ENCODE measurements at regions not wholly inside any gene's neighbourhood (a gene's known extent, or its start where the extent isn't known, plus 50 kb on each side); places are given as distances from the start of the nearest gene placed in this dataset.

DNA sequence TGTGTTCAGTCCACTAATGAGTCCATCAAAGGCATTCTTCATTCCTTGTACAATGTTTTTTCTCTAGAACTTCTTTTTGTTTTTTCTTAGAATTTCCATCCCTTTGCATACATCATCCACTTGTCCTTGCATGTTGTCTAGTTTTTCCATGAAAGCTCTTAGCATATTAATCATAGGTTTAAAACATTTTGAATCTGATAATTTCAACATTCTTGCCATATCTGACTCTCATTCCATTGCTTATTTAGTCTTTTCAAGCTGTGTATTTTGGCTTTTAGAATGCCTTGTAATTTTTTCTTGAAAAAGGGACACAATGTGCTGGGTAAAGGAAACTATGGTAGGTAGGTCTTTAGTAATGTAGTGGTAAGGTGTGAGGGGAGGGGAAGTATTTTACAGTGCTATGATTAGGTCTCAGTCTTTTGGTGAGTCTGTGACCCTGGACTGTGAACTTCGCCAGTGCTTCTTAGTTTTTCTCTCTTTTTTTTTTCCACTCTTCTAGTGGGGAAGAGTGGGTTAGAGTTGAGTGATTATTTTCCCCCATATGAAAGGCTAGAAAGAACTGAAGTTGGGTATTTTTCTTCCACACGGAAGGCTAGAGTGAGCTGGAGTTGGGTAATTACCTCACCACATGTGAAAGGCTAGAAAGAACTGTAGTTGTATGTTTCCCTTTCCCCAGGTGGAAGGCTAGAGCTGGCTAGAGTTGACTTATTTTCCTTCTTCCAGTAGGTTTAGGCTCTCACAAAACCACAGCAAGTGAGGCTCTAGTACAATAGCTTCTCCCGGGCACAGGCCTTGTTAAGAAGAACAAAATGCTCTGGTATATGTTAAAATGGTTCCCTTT lies 172.1 kb downstream of the SNX18 start:
- Histone ChIP-seq H3K4me1 (ENCODE audit: insufficient read depth) (no peaks in the 10 kb centered on the region), H3K4me3 (no peak overlapping the region), H3K79me2 (replicated peaks; ENCODE audit: insufficient read depth) (no peaks in the 10 kb centered on the region), H4K20me1 (replicated peaks; ENCODE audit: insufficient read depth) (no peaks in the 10 kb centered on the region), H3K36me3 (ENCODE audit: insufficient read depth) (no peaks in the 10 kb centered on the region), H3F3A (replicated peaks; ENCODE audit: low read depth) (no peaks in the 10 kb centered on the region), H3K27ac (ENCODE audit: low read depth) (no peak overlapping the region), H3K27me3 (ENCODE audit: insufficient read depth) (no peaks in the 10 kb centered on the region), H3K9me2 (ENCODE audit: insufficient read depth) (no peaks in the 10 kb centered on the region), H2AFZ (no peak overlapping the region), H3K4me2 (no peak overlapping the region)
- no peak overlapping the region for H3K27ac Mint-ChIP-seq
- H3K4me3 Mint-ChIP-seq = no peak overlapping the region
- no peaks in the 10 kb centered on the region; the same call in 2 of the 3 replicates for H3K36me3 Mint-ChIP-seq (ENCODE audit: low read depth)
- peaks cover 19% of the 10 kb centered on the region; the same call in 1 of the 3 replicates for H3K9me3 Mint-ChIP-seq
- TF ChIP-seq STAT1 (IDR thresholded peaks at IDR 0.05; ENCODE audit: unreplicated experiment) (no peak), CTCF (conservative IDR thresholded peaks at IDR 0.05; ENCODE audit: low read depth in 2 of 2) (no peak), JUNB (IDR thresholded peaks at IDR 0.05; ENCODE audit: unreplicated experiment) (no peak), EZH2phosphoT487 (IDR thresholded peaks at IDR 0.05; ENCODE audit: unreplicated experiment) (no peak), ZNF114 (CRISPR knock-in tag; IDR thresholded peaks at IDR 0.05) (no peak), ZNF462 (CRISPR knock-in tag; IDR thresholded peaks at IDR 0.05) (no peak), CREB1 (CRISPR knock-in tag; IDR thresholded peaks at IDR 0.05; ENCODE audit: low read depth) (no peak), NANOG (IDR thresholded peaks at IDR 0.05; ENCODE audit: borderline replicate concordance) (no peak), POLR2AphosphoS5 (IDR thresholded peaks at IDR 0.05; ENCODE audit: low read depth) (no peak), EZH2 (IDR thresholded peaks at IDR 0.05; ENCODE audit: low read depth, unreplicated experiment) (no peak), ZNF331 (CRISPR knock-in tag; IDR thresholded peaks at IDR 0.05; ENCODE audit: low read depth) (no peak)
- TF ChIP-seq, protein P1, sequence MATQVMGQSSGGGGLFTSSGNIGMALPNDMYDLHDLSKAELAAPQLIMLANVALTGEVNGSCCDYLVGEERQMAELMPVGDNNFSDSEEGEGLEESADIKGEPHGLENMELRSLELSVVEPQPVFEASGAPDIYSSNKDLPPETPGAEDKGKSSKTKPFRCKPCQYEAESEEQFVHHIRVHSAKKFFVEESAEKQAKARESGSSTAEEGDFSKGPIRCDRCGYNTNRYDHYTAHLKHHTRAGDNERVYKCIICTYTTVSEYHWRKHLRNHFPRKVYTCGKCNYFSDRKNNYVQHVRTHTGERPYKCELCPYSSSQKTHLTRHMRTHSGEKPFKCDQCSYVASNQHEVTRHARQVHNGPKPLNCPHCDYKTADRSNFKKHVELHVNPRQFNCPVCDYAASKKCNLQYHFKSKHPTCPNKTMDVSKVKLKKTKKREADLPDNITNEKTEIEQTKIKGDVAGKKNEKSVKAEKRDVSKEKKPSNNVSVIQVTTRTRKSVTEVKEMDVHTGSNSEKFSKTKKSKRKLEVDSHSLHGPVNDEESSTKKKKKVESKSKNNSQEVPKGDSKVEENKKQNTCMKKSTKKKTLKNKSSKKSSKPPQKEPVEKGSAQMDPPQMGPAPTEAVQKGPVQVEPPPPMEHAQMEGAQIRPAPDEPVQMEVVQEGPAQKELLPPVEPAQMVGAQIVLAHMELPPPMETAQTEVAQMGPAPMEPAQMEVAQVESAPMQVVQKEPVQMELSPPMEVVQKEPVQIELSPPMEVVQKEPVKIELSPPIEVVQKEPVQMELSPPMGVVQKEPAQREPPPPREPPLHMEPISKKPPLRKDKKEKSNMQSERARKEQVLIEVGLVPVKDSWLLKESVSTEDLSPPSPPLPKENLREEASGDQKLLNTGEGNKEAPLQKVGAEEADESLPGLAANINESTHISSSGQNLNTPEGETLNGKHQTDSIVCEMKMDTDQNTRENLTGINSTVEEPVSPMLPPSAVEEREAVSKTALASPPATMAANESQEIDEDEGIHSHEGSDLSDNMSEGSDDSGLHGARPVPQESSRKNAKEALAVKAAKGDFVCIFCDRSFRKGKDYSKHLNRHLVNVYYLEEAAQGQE (IDR thresholded peaks at IDR 0.05; ENCODE audit: unreplicated experiment) = no peak
- TF ChIP-seq, protein P2, sequence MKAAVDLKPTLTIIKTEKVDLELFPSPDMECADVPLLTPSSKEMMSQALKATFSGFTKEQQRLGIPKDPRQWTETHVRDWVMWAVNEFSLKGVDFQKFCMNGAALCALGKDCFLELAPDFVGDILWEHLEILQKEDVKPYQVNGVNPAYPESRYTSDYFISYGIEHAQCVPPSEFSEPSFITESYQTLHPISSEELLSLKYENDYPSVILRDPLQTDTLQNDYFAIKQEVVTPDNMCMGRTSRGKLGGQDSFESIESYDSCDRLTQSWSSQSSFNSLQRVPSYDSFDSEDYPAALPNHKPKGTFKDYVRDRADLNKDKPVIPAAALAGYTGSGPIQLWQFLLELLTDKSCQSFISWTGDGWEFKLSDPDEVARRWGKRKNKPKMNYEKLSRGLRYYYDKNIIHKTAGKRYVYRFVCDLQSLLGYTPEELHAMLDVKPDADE (IDR thresholded peaks at IDR 0.05) = no peak
- H3K27me3 Mint-ChIP-seq (ENCODE audit: insufficient read depth, low read depth, poor library complexity) = no peaks in the 10 kb centered on the region
- H3K4me1 Mint-ChIP-seq = 0 out of 3 replicates have a peak, but pooled peaks cover 2% of the 10 kb centered on the region
- DNase-seq (ENCODE audit: low spot score) = no peak
- no peak for ATAC-seq

All from GM23338 (cell line).